Activated naive CD8-positive, alpha-beta T cell (primary cell): ENCODE measurements at regions not wholly inside any gene's neighbourhood (a gene's known extent, or its start where the extent isn't known, plus 50 kb on each side); places are given as distances from the start of the nearest gene placed in this dataset.

Experiments used
- H3K27ac Mint-ChIP-seq: one replicate; pipeline ENCODE4 v1.8.0; 2021; ENCODE audit warnings: mixed read lengths
- H3K27me3 Mint-ChIP-seq: one replicate; pipeline ENCODE4 v1.8.0; 2021; ENCODE audit warnings: mixed read lengths
- H3K36me3 Mint-ChIP-seq: one replicate; pipeline ENCODE4 v1.8.0; 2021; ENCODE audit warnings: mixed read lengths
- H3K4me1 Mint-ChIP-seq: one replicate; pipeline ENCODE4 v1.8.0; 2021; ENCODE audit warnings: low read depth, mixed read lengths
- H3K4me3 Mint-ChIP-seq: one replicate; pipeline ENCODE4 v1.8.0; 2021; ENCODE audit warnings: mild to moderate bottlenecking, mixed read lengths
- H3K9me3 Mint-ChIP-seq: one replicate; pipeline ENCODE4 v1.8.0; 2021; ENCODE audit warnings: low read depth, mixed read lengths

DNA sequence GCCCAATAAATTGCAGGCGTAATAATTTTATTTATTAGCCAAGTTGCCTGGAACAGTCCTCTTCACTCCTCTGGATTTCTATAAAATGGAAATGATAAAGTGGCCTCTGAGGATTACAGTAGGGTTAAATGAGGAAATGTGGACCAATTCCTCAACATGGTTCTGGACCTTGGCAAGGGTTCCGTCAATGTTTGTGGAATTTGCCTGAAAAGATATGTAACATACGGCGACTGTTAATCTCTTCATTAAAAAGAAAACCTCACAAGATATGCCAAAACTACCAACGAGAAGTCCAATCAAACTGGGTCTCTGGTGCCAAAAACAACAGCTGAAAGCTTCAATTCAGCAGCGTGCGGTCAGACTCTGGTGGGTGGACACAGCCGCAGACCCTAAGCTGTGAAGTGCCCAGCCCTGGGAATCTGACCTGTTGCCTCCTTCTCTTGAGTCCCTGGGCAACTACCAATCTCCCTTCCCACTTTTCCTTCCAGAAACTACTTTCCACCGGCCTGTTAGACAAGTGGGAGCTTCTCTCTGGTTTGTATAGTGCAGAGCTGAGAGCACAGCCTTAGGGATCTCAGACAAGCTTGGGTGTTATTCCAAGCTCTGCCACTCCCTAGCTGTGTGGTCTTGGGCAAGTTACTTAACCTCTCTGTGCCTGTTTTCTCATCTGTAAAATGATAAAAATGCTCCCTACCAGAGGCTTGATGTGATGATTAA, 190.5 kb upstream of the GSC start:
- Mint-ChIP-seq H3K4me3 (no peak overlapping the region), H3K27ac (no peak overlapping the region), H3K36me3 (no peaks in the 10 kb centered on the region), H3K4me1 (no peaks in the 10 kb centered on the region), H3K9me3 (no peaks in the 10 kb centered on the region), H3K27me3 (peaks cover 4% of the 10 kb centered on the region)

DNA sequence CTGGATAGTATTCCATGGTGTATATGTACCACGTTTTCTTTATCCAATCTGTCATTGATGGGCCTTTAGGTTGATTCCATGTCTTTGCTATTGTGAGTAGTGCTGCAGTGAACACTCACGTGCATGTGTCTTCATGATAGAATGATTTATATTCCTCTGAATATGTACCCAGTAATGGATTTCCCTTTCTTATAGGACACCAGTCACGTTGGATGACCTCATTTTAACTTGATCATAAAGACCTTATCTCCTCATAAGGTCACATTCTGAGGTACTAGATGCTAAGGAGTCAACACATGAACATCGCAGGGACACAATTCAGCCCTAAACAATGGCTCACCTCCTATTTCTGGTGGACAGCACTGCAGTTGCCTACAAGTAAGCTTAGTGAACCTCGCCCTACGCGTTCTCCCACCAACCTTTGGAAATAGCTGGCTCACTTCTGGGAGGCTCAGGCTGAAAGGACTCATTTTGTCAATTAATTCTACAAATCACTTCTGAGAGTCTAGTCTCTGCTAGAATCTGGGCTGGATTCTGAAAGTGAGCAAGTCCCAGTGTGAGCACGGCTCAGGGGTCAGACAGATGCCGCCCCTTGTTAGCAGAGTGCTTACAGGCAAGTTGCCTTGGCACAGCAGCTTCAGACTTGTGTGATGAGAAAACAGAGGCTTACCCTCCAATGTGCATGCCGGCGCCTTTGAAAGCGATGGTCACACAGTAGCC, 183.8 kb upstream of the GSC start:
- Mint-ChIP-seq H3K27me3 (peaks cover 2% of the 10 kb centered on the region), H3K4me3 (no peak overlapping the region), H3K4me1 (no peaks in the 10 kb centered on the region), H3K36me3 (no peaks in the 10 kb centered on the region), H3K9me3 (no peaks in the 10 kb centered on the region), H3K27ac (no peak overlapping the region)

DNA sequence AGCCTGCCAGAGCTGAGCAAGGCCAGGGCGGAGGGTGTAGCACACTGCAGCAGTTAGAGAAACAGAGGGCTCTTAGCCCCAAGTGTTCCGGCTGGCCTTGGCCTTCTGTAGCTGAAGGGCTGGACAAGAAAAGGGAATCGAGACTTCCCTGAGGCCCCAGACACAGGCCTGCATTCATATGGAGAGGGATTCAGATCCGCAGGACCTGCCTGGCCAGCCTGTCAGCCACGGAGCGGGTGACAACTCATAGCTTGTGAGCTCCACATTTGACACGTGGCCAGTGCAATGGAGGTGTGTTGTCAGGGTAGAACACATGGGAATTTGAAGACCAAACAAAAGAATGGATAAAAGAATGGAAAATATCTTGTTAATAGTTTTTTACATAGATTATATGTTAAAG, 182.2 kb upstream of the GSC start:
- no peak overlapping the region for H3K4me3 Mint-ChIP-seq
- H3K27ac Mint-ChIP-seq = no peak overlapping the region
- H3K9me3 Mint-ChIP-seq = no peaks in the 10 kb centered on the region
- no peaks in the 10 kb centered on the region for H3K4me1 Mint-ChIP-seq
- peaks cover 2% of the 10 kb centered on the region for H3K27me3 Mint-ChIP-seq
- H3K36me3 Mint-ChIP-seq = no peaks in the 10 kb centered on the region

DNA sequence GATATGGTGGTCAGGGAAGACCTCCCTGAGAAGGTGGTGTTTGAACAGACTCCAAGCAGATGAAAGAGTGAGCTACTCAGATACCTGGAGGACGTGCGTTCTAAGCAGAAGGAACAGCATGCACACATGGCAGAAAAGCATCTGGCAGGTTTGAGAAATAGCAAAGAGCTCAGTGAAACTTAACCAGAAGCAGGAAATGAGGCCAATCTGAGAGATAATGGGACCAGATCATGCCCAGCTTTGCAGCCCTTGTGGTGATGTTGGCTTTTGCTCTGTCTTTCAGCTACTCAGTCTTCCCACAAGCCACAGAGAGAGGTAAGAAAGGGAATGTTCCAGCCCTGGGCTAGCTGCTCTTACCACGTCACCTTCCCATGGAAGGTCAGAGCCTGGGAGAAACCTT, 176.3 kb upstream of the GSC start:
- Mint-ChIP-seq H3K4me1 (peaks cover 4% of the 10 kb centered on the region), H3K36me3 (no peaks in the 10 kb centered on the region), H3K9me3 (no peaks in the 10 kb centered on the region), H3K4me3 (no peak overlapping the region), H3K27me3 (peaks cover 2% of the 10 kb centered on the region), H3K27ac (no peak overlapping the region)

DNA sequence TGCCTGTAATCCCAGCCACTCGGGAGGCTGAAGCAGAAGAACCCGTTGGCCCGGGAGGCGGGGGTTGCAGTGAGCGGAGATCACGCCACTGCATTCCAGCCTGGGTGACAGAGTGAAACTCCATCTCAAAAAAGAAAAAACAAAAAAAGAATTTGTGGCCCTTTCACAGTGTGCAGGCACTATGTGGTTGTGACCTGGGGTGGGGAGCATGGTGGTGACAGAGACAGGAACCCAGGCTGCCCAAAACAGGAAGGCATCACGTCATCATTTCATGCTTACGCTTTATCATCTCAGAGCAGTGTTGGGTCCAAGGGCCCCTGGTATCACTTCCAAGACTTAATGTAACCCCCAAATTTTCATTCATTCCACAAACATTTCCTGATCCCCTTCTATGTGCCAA, 175.7 kb upstream of the GSC start:
- Mint-ChIP-seq H3K27me3 (peaks cover 2% of the 10 kb centered on the region), H3K9me3 (no peaks in the 10 kb centered on the region), H3K27ac (peak overlapping the region; percentile 18), H3K4me3 (no peak overlapping the region), H3K4me1 (peaks cover 4% of the 10 kb centered on the region), H3K36me3 (no peaks in the 10 kb centered on the region)

DNA sequence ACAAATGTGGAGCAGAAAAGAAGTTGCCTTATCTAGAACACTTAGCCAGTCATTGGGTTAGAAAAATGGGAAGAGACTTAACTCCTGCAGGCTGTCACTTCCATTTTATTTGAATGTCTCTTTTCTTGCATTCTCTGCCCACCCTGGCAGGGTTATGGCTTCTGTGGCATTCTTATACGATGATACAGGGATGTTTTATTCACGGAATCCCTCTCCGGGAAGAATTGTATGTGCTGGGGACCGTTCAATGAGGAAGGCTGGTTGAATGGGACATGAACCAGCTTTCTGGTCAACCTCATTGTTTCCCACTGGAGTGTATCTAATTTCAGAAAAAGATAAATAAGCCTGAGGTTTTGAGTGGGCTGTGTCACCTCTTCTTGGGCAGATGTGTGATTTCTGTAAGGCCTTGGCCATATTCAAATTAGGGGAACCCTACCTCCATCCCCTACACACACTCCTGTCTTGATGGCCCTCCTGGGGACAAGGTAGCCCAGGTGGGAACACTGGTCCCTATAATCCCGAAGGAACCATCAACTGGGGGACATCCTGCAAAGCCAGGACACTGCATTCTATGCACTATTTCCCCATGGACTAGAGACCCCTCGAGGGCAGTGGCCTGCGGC, 174.8 kb upstream of the GSC start:
- Mint-ChIP-seq H3K9me3 (no peaks in the 10 kb centered on the region), H3K4me1 (peaks cover 4% of the 10 kb centered on the region), H3K36me3 (no peaks in the 10 kb centered on the region), H3K4me3 (no peak overlapping the region), H3K27me3 (no peaks in the 10 kb centered on the region), H3K27ac (no peak overlapping the region)

DNA sequence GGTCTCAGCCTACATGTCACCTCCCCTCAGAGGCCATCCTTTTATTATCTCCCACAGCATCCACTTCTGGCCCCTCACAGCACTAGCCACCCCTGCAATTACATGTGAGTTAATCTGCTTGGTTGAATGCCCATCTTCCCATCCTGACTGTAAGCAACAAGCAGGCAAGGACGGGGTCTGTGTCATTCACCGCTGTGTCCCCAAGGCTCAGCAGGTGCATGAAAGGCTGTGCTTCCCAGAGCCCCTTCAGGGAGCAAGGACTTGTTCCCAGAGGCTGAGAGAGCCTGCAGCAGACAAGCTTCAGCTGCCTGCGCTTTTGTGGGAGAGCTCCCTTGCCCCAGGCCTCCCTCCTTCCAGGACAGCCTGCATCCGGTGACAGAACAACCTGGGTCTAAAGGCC, 172.7 kb upstream of the GSC start:
- Mint-ChIP-seq H3K4me1 (peaks cover 4% of the 10 kb centered on the region), H3K9me3 (no peaks in the 10 kb centered on the region), H3K4me3 (no peak overlapping the region), H3K36me3 (no peaks in the 10 kb centered on the region), H3K27me3 (no peaks in the 10 kb centered on the region), H3K27ac (no peak overlapping the region)

DNA sequence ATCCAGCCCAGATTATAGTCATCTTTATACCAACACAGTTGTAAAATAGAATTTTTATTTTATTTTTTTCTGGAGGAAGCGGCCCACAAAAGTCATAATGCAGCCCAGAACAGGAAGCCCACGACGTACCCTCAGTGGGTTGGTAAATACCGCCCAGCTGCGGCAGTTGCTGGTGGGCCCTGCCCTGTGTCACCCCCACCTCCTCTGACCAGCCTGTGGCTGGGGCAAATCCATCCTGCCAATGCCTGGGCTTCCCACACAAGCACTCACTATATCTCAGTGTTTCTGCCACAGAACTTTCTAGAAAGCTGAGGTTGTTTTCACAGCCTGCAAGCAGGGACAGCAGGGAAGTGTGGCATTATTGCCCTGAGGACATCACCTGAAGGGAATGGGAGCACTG, 171.4 kb upstream of the GSC start:
- no peaks in the 10 kb centered on the region for H3K27me3 Mint-ChIP-seq
- no peak overlapping the region for H3K4me3 Mint-ChIP-seq
- H3K27ac Mint-ChIP-seq = no peak overlapping the region
- peaks cover 4% of the 10 kb centered on the region for H3K4me1 Mint-ChIP-seq
- no peaks in the 10 kb centered on the region for H3K9me3 Mint-ChIP-seq
- no peaks in the 10 kb centered on the region for H3K36me3 Mint-ChIP-seq

DNA sequence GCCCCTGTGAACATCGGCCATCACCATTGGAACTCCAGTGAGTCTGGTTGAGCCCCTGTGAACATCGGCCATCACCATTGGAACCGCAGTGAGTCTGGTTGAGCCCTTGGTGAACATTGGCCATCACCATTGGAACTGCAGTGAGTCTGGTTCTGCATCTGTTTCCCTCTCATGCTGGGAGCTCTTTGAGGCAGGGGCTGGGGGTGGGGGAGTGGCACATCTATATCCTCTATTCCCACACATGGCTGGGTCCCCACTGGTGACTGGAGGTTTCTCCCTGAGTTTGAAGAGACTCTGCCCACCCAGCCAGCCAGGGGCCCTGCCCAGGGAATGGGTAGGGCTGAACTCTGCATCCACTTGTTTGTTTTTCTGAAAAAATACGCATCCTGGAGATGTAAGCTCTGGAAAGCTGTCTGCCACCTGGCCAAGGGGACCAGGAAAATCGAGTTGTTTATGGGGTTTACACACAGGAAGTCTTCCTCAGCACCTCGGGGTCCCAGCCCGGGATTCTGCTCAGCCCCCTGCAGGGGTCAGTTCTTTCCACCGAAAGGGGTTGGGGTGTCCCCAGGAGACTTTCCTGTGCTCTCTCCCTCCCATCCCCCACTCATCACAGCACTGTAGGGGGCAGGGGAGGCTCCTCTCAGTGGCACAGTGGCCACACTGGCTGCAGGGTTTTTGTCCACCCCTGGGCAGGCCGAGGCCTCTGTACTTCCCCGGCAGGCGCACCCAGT, 170.5 kb upstream of the GSC start:
- no peaks in the 10 kb centered on the region for H3K36me3 Mint-ChIP-seq
- H3K27me3 Mint-ChIP-seq = no peaks in the 10 kb centered on the region
- H3K4me1 Mint-ChIP-seq = no peaks in the 10 kb centered on the region
- H3K9me3 Mint-ChIP-seq = no peaks in the 10 kb centered on the region
- H3K4me3 Mint-ChIP-seq = no peak overlapping the region
- no peak overlapping the region for H3K27ac Mint-ChIP-seq

DNA sequence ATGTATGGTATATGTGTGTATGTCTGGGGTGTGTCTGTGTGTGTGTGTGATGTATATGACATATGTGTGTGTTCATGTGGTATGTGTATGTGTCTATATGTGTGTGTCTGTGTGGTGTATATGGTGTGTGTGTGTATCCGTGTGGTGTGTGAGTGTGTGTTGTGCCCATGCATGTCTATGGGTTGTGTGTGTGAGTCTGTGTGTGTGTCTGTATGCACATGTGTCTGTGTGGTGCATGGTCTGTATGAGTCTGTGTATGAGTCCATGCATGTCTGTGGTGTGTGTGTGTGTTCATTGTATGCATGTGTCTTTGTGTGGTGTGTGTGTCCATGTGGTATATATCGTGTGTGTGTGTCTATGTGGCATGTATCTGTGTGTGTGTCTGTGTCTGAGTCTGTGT, 168.1 kb upstream of the GSC start:
- Mint-ChIP-seq H3K36me3 (no peaks in the 10 kb centered on the region), H3K4me3 (no peak overlapping the region), H3K27me3 (peaks cover 2% of the 10 kb centered on the region), H3K27ac (no peak overlapping the region), H3K4me1 (no peaks in the 10 kb centered on the region), H3K9me3 (no peaks in the 10 kb centered on the region)

DNA sequence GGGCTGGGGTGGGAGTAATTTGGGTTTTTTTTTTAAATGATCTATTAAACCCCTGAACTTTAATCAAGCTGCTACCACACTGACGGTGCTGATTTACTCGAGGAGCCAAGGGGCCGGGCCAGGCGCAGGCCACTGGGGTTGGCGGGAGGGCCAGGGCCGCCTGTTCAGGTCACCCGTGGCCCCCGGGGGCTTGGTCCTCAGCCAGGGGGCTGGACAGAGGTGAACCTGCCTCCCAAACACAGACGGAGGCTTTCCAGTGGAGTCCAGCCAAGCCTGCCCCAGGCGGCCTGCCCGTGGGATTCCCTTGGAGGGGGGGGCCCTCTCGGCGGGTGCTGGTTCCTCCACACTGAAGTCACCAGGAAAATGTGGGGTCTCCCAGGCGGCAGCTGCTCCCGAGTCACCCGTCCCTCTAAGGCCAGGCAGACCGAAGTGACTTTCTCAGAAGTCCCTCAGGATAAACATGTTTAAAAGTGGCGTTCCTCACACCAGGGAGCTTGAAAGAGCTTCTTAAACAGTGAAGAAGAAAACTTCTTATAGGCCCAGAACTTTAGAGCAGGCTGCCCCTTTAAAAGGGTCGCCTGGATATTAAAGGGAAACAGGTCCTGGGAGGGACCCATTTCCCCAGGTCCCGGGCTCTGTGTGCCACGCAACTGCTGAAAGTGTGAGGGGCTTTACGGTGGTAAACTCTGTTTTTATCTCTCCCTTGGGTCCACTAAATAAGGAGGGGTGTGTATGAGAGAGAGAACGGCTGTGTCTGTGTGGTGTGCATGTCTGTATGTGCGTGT, 167.2 kb upstream of the GSC start:
- H3K4me1 Mint-ChIP-seq = no peaks in the 10 kb centered on the region
- H3K4me3 Mint-ChIP-seq = no peak overlapping the region
- H3K36me3 Mint-ChIP-seq = no peaks in the 10 kb centered on the region
- peaks cover 5% of the 10 kb centered on the region for H3K27me3 Mint-ChIP-seq
- no peaks in the 10 kb centered on the region for H3K9me3 Mint-ChIP-seq
- no peak overlapping the region for H3K27ac Mint-ChIP-seq

DNA sequence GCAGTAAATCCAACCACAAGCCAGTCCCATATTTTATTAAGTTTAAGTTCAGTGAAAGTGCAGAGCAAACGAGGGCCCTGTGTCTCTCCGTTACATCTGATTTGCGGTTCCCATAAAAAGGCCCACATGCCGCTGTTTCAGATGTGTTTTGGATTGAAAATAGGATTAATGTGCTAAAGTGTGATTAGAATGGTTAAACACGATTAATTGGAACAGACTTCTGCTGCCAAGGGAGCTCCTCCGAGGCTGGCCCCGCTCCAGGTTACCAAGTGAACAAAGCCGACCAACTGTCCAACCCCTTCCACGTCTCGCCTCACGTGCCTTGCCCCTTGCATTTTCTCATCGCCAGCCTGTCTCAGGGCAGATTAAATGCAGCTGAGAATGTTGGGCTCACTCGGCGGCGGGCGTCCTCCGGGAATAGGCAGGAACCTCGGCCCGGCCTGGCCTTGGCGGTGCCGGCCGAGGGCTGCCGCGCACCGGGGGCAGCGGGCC, 166.5 kb upstream of the GSC start:
- no peaks in the 10 kb centered on the region for H3K4me1 Mint-ChIP-seq
- no peak overlapping the region for H3K4me3 Mint-ChIP-seq
- H3K27me3 Mint-ChIP-seq = peaks cover 5% of the 10 kb centered on the region
- H3K36me3 Mint-ChIP-seq = no peaks in the 10 kb centered on the region
- no peaks in the 10 kb centered on the region for H3K9me3 Mint-ChIP-seq
- no peak overlapping the region for H3K27ac Mint-ChIP-seq

DNA sequence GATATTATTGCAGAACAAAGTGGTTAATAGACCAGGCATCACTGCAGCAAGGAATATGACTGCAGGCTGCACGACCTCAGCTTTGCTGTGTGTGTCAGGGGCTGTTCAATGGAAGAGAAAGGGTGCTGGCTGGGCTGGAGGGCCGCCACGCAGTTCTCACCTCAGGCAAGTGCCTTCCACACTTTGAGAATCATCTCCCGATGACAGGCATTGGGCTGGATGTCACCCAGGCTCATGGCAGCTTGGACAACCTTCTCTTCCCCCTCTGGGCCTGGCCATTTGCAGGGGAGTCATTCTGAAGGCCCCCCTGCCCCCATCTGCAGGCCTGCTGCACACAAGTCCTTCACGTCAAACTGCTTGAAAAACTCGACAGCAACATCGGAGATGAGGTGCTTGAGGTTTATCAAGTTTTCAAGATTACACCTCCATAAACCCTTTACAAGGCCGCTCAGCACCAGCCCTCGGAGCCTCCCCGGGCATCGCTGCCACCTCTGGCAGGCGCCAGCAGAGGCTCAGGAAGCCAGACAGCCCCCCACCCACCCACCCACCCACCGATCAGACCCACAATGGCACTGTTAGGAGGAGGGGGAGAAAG, 165.9 kb upstream of the GSC start:
- Mint-ChIP-seq H3K4me3 (no peak overlapping the region), H3K27ac (no peak overlapping the region), H3K36me3 (no peaks in the 10 kb centered on the region), H3K9me3 (no peaks in the 10 kb centered on the region), H3K4me1 (peaks cover 1% of the 10 kb centered on the region), H3K27me3 (peaks cover 5% of the 10 kb centered on the region)

DNA sequence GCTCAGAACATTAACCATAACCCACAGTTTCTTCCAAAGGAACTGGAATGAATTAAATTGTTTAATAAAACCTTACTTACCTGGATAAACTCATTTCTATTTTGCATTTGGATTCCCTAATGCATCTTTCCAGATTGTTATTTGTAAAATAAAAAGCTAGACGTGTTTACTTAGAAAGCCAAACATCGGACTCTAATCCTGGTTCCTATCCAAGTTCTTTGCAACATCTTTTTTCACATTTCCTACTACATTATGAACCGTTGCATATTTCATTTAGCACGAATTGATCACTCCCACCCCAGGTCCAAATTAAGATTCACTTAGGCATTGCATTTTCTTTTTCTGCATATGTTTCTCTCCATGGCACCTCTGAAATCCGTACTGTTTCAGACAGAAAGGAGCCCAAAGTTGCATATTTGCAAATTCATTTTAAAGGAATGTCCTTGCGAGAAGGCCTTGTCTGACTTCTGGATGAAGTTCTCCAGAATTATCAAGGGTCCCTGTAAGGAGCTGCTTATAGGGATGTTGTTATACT, 164.4 kb upstream of the GSC start:
- Mint-ChIP-seq H3K4me1 (peaks cover 1% of the 10 kb centered on the region), H3K36me3 (no peaks in the 10 kb centered on the region), H3K9me3 (no peaks in the 10 kb centered on the region), H3K4me3 (no peak overlapping the region), H3K27ac (no peak overlapping the region), H3K27me3 (peaks cover 5% of the 10 kb centered on the region)
